A673 (cell line): ENCODE measurements at regions not wholly inside any gene's neighbourhood (a gene's known extent, or its start where the extent isn't known, plus 50 kb on each side); places are given as distances from the start of the nearest gene placed in this dataset.

Experiments used
- BruUV-seq: library from RNA; stranded (reverse); fragments of 400-500 nt; replicated peaks from 2 replicates; lab custom pipeline; 2021; lab: Mats Ljungman, UMichigan
- CTCF ChIA-PET: fragments of 300-600 bp; sonication (Branson Sonifier 250); formaldehyde crosslinking; loops from one replicate; lab custom pipeline; 2022; ENCODE audit warnings: antibody characterized with exemption; lab: Charles Lee
- POLR2A ChIA-PET: fragments of 300-600 bp; sonication (Branson Sonifier 250); formaldehyde crosslinking; loops from one replicate; lab custom pipeline; 2022; ENCODE audit warnings: antibody characterized with exemption; ENCODE audit not compliant: low non-redundant PET; lab: Charles Lee
- DNase-seq: peaks from one replicate; pipeline ENCODE4 v3.0.0-alpha.2; 2015; ENCODE audit warnings: low spot score
- H3K27ac ChIP-seq: fragments of 200-600 bp; sonication (generic); 2 replicates; pipeline ENCODE4 v1.5.1; 2016; ENCODE audit warnings: mixed run types, low read depth, mild to moderate bottlenecking, mixed read lengths, antibody characterized with exemption, low read length; ENCODE audit not compliant: poor library complexity, severe bottlenecking
- H3K27me3 ChIP-seq: fragments of 200-600 bp; sonication (generic); replicated peaks from 2 replicates; pipeline ENCODE4 v1.6.1; 2017; ENCODE audit warnings: mixed run types, low read depth, mild to moderate bottlenecking, mixed read lengths, antibody characterized with exemption, low read length; ENCODE audit not compliant: insufficient read depth, poor library complexity
- H3K36me3 ChIP-seq: fragments of 200-600 bp; sonication (generic); 2 replicates; pipeline ENCODE4 v1.6.1; 2016; ENCODE audit warnings: mixed run types, mild to moderate bottlenecking, mixed read lengths, antibody characterized with exemption, low read length; ENCODE audit not compliant: insufficient read depth, poor library complexity, severe bottlenecking
- H3K4me1 ChIP-seq: fragments of 200-600 bp; sonication (generic); 2 replicates; pipeline ENCODE4 v1.6.1; 2017; ENCODE audit warnings: mixed run types, mild to moderate bottlenecking, mixed read lengths, antibody characterized with exemption, low read length; ENCODE audit not compliant: insufficient read depth, poor library complexity, severe bottlenecking
- H3K4me3 ChIP-seq: fragments of 200-600 bp; sonication (generic); 2 replicates; pipeline ENCODE4 v1.5.1; 2016; ENCODE audit warnings: low read depth, mixed run types, mild to moderate bottlenecking, mixed read lengths, low read length; ENCODE audit not compliant: poor library complexity, severe bottlenecking
- H3K9me3 ChIP-seq: fragments of 200-600 bp; sonication (generic); 2 replicates; pipeline ENCODE4 v1.6.1; 2016; ENCODE audit warnings: mixed run types, low read depth, mild to moderate bottlenecking, mixed read lengths, antibody characterized with exemption, low read length; ENCODE audit not compliant: poor library complexity, severe bottlenecking
- EZH2 ChIP-seq: fragments of 200-600 bp; sonication (generic); IDR thresholded peaks from 2 replicates; pipeline ENCODE4 v1.6.1; 2017; ENCODE audit warnings: borderline replicate concordance, low read depth, mild to moderate bottlenecking, mixed read lengths, antibody characterized with exemption, low read length; ENCODE audit not compliant: poor library complexity, severe bottlenecking
- intact Hi-C: fragments of 100-400 bp; cut with micrococcal nuclease; formaldehyde crosslinking; loops from one replicate; pipeline ENCODE4 v1.10.0; 2022; ENCODE audit not compliant: unreplicated experiment
- TF ChIP-seq, protein P1 (sequence below): fragments of 300-800, 200-600 bp; sonication (generic); conservative IDR thresholded peaks from 2 replicates; pipeline ENCODE4 v1.5.1; 2017; ENCODE audit warnings: low read depth, mild to moderate bottlenecking, antibody characterized with exemption, low read length, moderate library complexity, mixed read lengths

GRCh38 chrX:87878926-87879325, 361.3 kb downstream of the KLHL4 start:
- CTCF ChIA-PET = no interaction called here
- no peaks in the 10 kb centered on the region for H3K27me3 ChIP-seq
- intact Hi-C loops = no loop called here
- TF ChIP-seq, protein P1, sequence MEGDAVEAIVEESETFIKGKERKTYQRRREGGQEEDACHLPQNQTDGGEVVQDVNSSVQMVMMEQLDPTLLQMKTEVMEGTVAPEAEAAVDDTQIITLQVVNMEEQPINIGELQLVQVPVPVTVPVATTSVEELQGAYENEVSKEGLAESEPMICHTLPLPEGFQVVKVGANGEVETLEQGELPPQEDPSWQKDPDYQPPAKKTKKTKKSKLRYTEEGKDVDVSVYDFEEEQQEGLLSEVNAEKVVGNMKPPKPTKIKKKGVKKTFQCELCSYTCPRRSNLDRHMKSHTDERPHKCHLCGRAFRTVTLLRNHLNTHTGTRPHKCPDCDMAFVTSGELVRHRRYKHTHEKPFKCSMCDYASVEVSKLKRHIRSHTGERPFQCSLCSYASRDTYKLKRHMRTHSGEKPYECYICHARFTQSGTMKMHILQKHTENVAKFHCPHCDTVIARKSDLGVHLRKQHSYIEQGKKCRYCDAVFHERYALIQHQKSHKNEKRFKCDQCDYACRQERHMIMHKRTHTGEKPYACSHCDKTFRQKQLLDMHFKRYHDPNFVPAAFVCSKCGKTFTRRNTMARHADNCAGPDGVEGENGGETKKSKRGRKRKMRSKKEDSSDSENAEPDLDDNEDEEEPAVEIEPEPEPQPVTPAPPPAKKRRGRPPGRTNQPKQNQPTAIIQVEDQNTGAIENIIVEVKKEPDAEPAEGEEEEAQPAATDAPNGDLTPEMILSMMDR = no peak
- TF ChIP-seq EZH2 = no peak
- no peak overlapping the region for H3K4me3 ChIP-seq
- POLR2A ChIA-PET = no interaction called here
- DNase-seq = no peak
- no peaks in the 10 kb centered on the region for H3K9me3 ChIP-seq
- H3K4me1 ChIP-seq = no peaks in the 10 kb centered on the region
- H3K36me3 ChIP-seq = no peaks in the 10 kb centered on the region
- no peak overlapping the region for H3K27ac ChIP-seq
- BruUV-seq = no TSS peak

GRCh38 chrX:87890437-87890836, 372.8 kb downstream of the KLHL4 start:
- Histone ChIP-seq H3K4me1 (no peaks in the 10 kb centered on the region), H3K9me3 (no peaks in the 10 kb centered on the region), H3K27ac (no peak overlapping the region), H3K4me3 (no peak overlapping the region), H3K27me3 (no peaks in the 10 kb centered on the region), H3K36me3 (no peaks in the 10 kb centered on the region)
- TF ChIP-seq EZH2 = no peak
- TF ChIP-seq, protein P1 = no peak
- POLR2A ChIA-PET = no interaction called here
- CTCF ChIA-PET = no interaction called here
- intact Hi-C loops = no loop called here
- DNase-seq = no peak
- BruUV-seq = no TSS peak

GRCh38 chrX:87895421-87895820, 377.8 kb downstream of the KLHL4 start:
- intact Hi-C loops = no loop called here
- CTCF ChIA-PET = no interaction called here
- Histone ChIP-seq H3K4me3 (no peak overlapping the region), H3K27me3 (no peaks in the 10 kb centered on the region), H3K9me3 (no peaks in the 10 kb centered on the region), H3K4me1 (no peaks in the 10 kb centered on the region), H3K27ac (no peak overlapping the region), H3K36me3 (no peaks in the 10 kb centered on the region)
- no peak for DNase-seq
- no TSS peak for BruUV-seq
- no peak for TF ChIP-seq EZH2
- TF ChIP-seq, protein P1 = no peak
- POLR2A ChIA-PET = no interaction called here
